DND-41 (cell line): ENCODE measurements at regions not wholly inside any gene's neighbourhood (a gene's known extent, or its start where the extent isn't known, plus 50 kb on each side); places are given as distances from the start of the nearest gene placed in this dataset.
"Not testable (repeated sequence)": the region's sequence is repeated elsewhere in the genome, so short reads cannot be mapped to it uniquely, and the experiment has no call there.

Experiments
- ATAC-seq: fragments of 200-7000 bp; cut with Tn5 transposase; 3 replicates; pipeline ENCODE4 v1.9.1; 2021; ENCODE audit warnings: low read depth; ENCODE audit not compliant: insufficient read depth
- DNase-seq: peaks from one replicate; pipeline ENCODE4 v3.0.0-alpha.2; 2020
- H2AFZ ChIP-seq: 2 replicates; pipeline ENCODE4 v1.6.0; 2012; ENCODE audit warnings: low read depth, low read length
- H3K27ac ChIP-seq: 2 replicates; pipeline ENCODE4 v1.5.1; 2012; ENCODE audit warnings: low read length, inconsistent platforms
- H3K27me3 ChIP-seq: fragments of 200-600 bp; sonication (generic); 2 replicates; pipeline ENCODE4 v1.6.0; 2012; ENCODE audit warnings: low read length, mild to moderate bottlenecking, inconsistent platforms; ENCODE audit not compliant: insufficient read depth, poor library complexity
- H3K36me3 ChIP-seq: 2 replicates; pipeline ENCODE4 v1.5.1; 2012; ENCODE audit warnings: low read length, inconsistent platforms; ENCODE audit not compliant: insufficient read depth
- H3K4me1 ChIP-seq: 2 replicates; pipeline ENCODE4 v1.5.1; 2012; ENCODE audit warnings: mild to moderate bottlenecking, low read length; ENCODE audit not compliant: insufficient read depth
- H3K4me2 ChIP-seq: 2 replicates; pipeline ENCODE4 v1.6.0; 2012; ENCODE audit warnings: mild to moderate bottlenecking, moderate library complexity, low read length, inconsistent platforms; ENCODE audit not compliant: insufficient read depth
- H3K4me3 ChIP-seq, 2 experiments: fragments of 200-600 bp in 1 of 2; shearing (Covaris generic) in 1 of 2; 2 replicates each; pipeline ENCODE4 v1.5.1; 2012 to 2016; ENCODE audit warnings: inconsistent platforms in 2 of 2, low read length in 2 of 2, mild to moderate bottlenecking in 2 of 2, low read depth in 1 of 2, moderate library complexity in 1 of 2
- H3K79me2 ChIP-seq: 2 replicates; pipeline ENCODE4 v1.6.0; 2012; ENCODE audit warnings: low read length, inconsistent platforms; ENCODE audit not compliant: insufficient read depth
- H3K9ac ChIP-seq: 2 replicates; pipeline ENCODE4 v1.6.0; 2012; ENCODE audit warnings: low read depth, mild to moderate bottlenecking, inconsistent platforms, low read length, moderate library complexity
- H3K9me3 ChIP-seq: 2 replicates; pipeline ENCODE4 v1.5.1; 2012; ENCODE audit warnings: low read length, moderate library complexity, mild to moderate bottlenecking, inconsistent platforms; ENCODE audit not compliant: insufficient read depth, severe bottlenecking
- H4K20me1 ChIP-seq: 2 replicates; pipeline ENCODE4 v1.6.0; 2012; ENCODE audit warnings: low read length; ENCODE audit not compliant: insufficient read depth

DNA sequence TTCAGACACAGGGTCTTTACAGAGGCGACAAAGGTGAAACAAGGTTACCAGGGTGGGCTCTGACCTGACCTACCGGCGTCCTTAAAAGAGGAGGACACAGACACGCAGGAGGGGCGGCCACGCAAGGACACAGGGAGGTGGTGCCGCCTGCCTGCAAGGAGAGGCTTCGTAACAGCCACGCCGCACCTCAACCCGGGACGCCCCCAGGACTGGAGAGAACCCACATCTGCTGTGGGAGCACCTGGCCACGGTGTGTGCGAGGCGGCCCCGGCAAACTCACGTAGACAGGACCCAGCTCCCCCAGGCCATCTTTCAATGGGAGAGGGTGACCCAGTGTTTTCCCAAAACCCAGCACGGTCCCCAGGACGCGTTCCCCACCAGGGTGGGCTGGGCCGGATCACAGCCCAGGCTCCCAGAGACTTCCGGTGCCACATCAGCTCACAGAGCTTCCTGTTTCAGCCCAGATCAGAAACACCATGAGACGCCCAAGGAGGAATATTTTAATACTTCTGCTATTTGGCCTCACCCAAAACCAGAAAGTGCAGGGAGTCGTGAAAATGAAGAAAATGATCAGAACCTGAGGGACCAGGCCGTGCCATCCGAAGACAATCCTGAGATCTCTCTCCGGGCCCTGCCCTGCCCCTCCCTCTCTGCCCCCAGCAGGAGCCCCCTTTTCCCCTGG lies 5417.4 kb upstream of the TPTE start:
- H3K27me3 ChIP-seq, H3K4me1 ChIP-seq, H2AFZ ChIP-seq, H3K4me3 ChIP-seq, H3K9me3 ChIP-seq, H3K36me3 ChIP-seq, H3K79me2 ChIP-seq, H3K9ac ChIP-seq, H3K27ac ChIP-seq, H4K20me1 ChIP-seq, H3K4me2 ChIP-seq: not testable (repeated sequence)
- DNase-seq (peak; percentile 10), ATAC-seq (peak; percentile 53)

DNA sequence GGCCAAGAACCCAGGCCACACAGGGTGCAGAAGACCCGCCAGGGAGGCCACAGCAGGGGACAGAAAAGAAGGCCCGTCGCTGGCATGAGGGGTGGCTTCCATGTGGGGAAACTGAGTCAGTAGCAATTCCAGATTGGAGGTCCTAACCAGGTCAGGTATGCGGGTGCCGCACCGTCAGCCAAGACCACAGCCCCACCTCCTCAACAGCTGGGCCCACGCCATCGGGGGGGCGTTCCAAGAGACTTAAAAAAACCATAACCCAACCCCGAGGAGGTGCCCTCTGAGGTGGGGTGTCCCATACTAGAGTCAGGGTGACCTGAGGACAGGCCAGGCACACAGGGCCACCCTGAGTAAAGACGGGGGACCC lies 5416.8 kb upstream of the TPTE start:
- not testable (repeated sequence) for H3K27ac ChIP-seq, DNase-seq, H3K79me2 ChIP-seq, H3K36me3 ChIP-seq, H3K9ac ChIP-seq, H2AFZ ChIP-seq, H4K20me1 ChIP-seq, ATAC-seq, H3K4me1 ChIP-seq, H3K9me3 ChIP-seq, H3K27me3 ChIP-seq, H3K4me2 ChIP-seq, H3K4me3 ChIP-seq

DNA sequence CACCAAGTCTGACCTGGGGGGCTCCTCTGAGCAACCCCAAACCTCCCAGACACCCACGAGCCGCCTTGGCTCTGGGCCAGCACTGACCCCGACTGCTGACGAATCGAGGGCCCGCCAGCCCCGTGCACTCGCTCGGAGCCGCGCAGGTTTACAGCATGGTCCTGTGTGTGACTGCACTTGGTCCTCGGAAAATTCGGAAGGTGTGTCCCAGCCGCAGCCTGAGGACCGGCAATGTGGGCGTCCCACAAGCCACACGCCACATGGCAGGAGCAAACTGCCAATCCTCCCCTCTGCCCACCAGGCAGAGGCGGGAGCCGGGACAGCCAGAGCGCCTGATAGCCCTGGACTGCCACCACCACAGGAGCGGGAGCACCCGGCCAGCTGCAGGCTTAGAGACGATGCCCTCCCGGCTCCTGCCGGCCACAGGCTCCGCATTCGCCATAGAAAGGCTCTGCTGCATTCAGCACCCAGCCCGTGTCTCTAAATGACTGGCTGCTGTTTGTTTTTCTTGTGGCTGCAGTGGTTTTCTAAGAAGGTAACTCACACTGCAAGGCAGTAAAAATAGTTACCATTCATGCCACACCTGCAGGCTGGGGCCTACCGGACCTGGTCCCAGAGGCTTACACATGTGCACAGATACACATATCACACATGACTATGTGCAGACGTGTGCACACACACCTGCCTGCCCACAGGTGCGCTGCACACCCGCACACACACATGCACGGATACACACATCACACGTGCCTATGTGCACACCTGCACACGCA lies 5415.3 kb upstream of the TPTE start:
- not testable (repeated sequence) for DNase-seq, H3K9me3 ChIP-seq, H3K4me2 ChIP-seq, H3K27ac ChIP-seq, H3K4me1 ChIP-seq, H3K79me2 ChIP-seq, H3K27me3 ChIP-seq, H3K36me3 ChIP-seq, H4K20me1 ChIP-seq, H3K9ac ChIP-seq, H3K4me3 ChIP-seq, ATAC-seq, H2AFZ ChIP-seq

DNA sequence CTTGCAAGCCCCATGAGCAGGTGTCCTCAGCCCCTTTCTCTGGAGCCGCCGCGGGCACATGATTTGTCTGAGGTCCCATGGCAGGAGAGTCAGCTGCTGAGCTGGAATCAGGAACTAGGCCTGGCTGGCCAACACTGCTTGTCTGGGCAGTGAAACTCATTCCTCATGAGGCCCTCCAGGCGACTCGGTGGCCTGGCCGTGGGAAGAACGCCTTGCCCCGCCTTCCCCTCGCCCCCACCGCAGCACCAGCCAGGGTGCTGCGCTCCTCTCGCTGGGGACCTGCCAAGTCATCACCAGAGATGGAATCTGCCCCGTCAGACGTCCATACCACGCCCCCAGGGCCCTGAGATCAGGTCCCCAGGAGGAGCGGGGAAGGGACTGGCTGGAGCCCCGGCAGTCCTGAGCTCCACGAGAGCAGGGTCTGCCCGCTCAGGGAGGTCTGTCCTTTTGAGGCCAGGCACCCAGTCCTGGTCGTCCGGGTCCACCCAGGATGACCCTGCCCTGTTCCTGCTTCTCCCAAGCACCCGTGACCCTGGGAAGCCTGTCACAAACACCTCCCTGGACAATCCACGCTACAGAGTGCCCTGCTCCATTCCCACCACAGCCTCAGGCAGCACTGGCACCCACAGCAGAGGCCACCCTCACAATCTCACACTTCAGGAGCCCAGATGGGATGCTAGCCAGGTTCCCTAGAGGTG lies 5414.5 kb upstream of the TPTE start:
- ATAC-seq, DNase-seq, H3K9me3 ChIP-seq, H3K36me3 ChIP-seq, H3K9ac ChIP-seq, H3K4me3 ChIP-seq, H2AFZ ChIP-seq, H3K27ac ChIP-seq, H3K4me1 ChIP-seq, H4K20me1 ChIP-seq, H3K27me3 ChIP-seq, H3K4me2 ChIP-seq, H3K79me2 ChIP-seq: not testable (repeated sequence)

DNA sequence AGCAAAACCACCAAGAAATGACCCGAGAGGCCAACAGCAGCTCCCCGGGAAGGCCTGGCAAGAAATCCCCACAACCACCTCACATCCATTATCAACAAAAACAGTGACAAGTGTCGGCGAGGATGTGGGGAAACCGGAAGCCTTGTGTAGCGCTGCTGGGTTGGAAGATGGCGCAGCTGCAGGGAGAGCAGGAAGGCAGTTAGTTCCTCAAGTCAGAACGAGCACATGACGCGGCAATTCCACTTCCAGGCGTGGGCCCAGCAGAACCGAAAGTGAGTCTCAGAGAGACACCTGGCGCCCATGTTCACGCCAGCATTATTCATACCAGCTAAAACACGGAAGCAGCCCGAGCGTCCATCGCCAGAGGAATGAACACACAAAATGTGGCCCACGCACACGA lies 5413.7 kb upstream of the TPTE start:
- H3K4me3 ChIP-seq, DNase-seq, H3K4me2 ChIP-seq, H3K79me2 ChIP-seq, H2AFZ ChIP-seq, H3K9ac ChIP-seq, ATAC-seq, H3K4me1 ChIP-seq, H3K27ac ChIP-seq, H4K20me1 ChIP-seq, H3K9me3 ChIP-seq, H3K36me3 ChIP-seq, H3K27me3 ChIP-seq: not testable (repeated sequence)

DNA sequence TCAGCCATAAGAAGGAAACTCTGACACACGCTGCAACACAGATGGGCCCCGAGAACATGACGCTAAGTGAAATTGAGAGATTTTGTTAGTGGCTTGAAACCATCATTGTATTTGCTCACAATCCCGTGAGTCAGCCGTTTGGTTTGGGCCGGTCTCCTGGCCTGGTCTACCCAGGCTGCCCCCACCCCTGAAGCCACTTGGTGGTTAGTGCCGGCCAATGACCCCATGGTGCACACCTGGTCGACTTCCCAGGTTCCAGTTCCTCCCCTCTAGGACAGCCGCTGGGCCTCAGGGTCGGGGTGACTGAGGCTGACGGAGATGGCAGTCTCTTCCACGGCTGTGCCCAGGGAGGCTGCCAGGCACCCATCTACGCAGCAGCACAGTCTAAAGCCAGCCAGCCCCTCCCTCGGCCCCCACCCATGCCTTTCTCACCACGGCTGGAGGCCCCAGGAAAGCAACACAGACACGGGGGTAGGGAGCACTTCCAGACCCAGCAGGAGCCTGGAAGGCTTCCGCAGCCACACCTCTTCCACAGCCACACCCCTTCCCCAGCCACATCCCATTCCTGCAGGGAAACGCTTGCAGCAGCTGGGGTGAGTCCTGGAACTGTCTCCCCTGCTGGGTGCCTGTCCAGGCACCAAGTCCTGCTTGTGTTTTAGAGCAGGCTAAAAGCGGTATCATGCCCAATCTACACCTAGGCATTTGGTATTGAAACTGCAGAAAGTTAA lies 5413.2 kb upstream of the TPTE start:
- not testable (repeated sequence) for H3K27ac ChIP-seq, H3K4me1 ChIP-seq, H3K36me3 ChIP-seq, H3K9ac ChIP-seq, H3K27me3 ChIP-seq, H4K20me1 ChIP-seq, H3K79me2 ChIP-seq, H3K4me2 ChIP-seq, H2AFZ ChIP-seq, H3K4me3 ChIP-seq, H3K9me3 ChIP-seq, ATAC-seq, DNase-seq

DNA sequence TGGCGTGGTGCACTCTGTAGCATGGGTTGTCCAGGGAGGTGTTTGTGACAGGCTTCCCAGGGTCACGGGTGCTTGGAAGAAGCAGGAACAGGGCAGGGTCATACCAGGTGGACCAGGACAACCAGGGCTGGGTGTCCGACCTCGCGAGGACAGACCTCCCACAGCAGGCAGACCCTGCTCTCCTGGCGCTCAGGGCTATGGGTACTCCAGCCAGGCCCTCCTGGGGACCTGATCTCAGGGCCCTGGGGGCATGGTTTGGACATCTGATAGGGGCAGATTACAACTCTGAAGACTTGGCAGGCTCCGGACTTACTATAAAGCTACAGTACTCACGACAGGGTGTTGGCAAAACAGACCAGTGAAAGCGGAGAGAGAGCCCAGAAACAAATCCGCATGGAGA lies 5410.2 kb upstream of the TPTE start:
- H3K4me2 ChIP-seq, H3K4me1 ChIP-seq, ATAC-seq, H3K9me3 ChIP-seq, H3K79me2 ChIP-seq, H3K27me3 ChIP-seq, H2AFZ ChIP-seq, H3K27ac ChIP-seq, DNase-seq, H3K36me3 ChIP-seq, H3K9ac ChIP-seq, H3K4me3 ChIP-seq, H4K20me1 ChIP-seq: not testable (repeated sequence)

DNA sequence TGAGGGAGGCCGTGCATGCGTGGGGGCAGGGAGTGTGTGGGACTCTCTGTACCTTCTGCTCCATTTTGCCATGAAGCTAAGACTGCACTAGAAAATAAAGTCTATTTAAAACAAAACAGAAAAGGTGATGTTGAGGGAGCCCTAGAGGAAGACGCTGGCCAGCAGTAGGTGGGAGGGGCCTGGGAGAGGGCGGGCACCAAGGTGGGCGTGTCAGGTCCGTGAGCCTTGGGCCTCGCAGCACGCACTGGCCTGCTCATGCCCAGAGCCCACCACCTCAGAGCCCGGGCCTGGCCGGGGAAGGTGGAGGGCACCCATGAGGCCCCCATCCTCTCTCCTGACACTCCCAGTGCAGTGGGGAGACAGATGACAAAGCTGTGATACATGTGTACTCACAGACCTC lies 5408.3 kb upstream of the TPTE start:
- not testable (repeated sequence) for H2AFZ ChIP-seq, DNase-seq, H3K9me3 ChIP-seq, H3K4me1 ChIP-seq, H3K27ac ChIP-seq, H3K27me3 ChIP-seq, H3K36me3 ChIP-seq, ATAC-seq, H3K4me2 ChIP-seq, H3K4me3 ChIP-seq, H4K20me1 ChIP-seq, H3K79me2 ChIP-seq, H3K9ac ChIP-seq
